ENCODE measurements at regions not wholly inside any gene's neighbourhood (a gene's known extent, or its start where the extent isn't known, plus 50 kb on each side); places are given as distances from the start of the nearest gene placed in this dataset.

GRCh38 chr17:73985466-73986015, 217.9 kb upstream of the RPL38 start:
- no peak for DNase-seq (ENCODE audit: low spot score)

GRCh38 chr17:73986641-73987177, 216.8 kb upstream of the RPL38 start:
- DNase-seq (ENCODE audit: low spot score), result no peak

- DNase-seq (ENCODE audit: low spot score), result no peak
Measured at GRCh38 chr17:73987395-73987794, 216.1 kb upstream of the RPL38 start.

- DNase-seq (ENCODE audit: low spot score), result no peak
Measured at GRCh38 chr17:73987845-73988509, 215.5 kb upstream of the RPL38 start.

- DNase-seq (ENCODE audit: low spot score), result no peak
Measured at GRCh38 chr17:73989671-73990070, 213.8 kb upstream of the RPL38 start.

GRCh38 chr17:73990290-73990689, 213.2 kb upstream of the RPL38 start:
- DNase-seq (ENCODE audit: low spot score), result no peak

- DNase-seq (ENCODE audit: low spot score), result no peak
Measured at GRCh38 chr17:73991260-73991659, 212.2 kb upstream of the RPL38 start.

- DNase-seq (ENCODE audit: low spot score), result no peak
Measured at GRCh38 chr17:73994946-73995345, 208.5 kb upstream of the RPL38 start.

- no peak for DNase-seq (ENCODE audit: low spot score)
Measured at GRCh38 chr17:73997059-73997458, 206.4 kb upstream of the RPL38 start.

GRCh38 chr17:73998249-73998648, 205.2 kb upstream of the RPL38 start:
- no peak for DNase-seq (ENCODE audit: low spot score)

GRCh38 chr17:73998653-73999645, 204.5 kb upstream of the RPL38 start:
- peak; percentile 35 for DNase-seq (ENCODE audit: low spot score)

- DNase-seq (ENCODE audit: low spot score), result no peak
Measured at GRCh38 chr17:74001145-74001544, 202.3 kb upstream of the RPL38 start.

- DNase-seq (ENCODE audit: low spot score), result no peak
Measured at GRCh38 chr17:74002241-74002640, 201.2 kb upstream of the RPL38 start.

GRCh38 chr17:74004056-74004455, 199.4 kb upstream of the RPL38 start:
- DNase-seq (ENCODE audit: low spot score), result no peak

- no peak for DNase-seq (ENCODE audit: low spot score)
Measured at GRCh38 chr17:74005790-74006189, 197.7 kb upstream of the RPL38 start.

GRCh38 chr17:74006371-74006770, 197.1 kb upstream of the RPL38 start:
- no peak for DNase-seq (ENCODE audit: low spot score)

- DNase-seq (ENCODE audit: low spot score), result peak; percentile 21
Measured at GRCh38 chr17:74008196-74008595, 195.3 kb upstream of the RPL38 start.

- DNase-seq (ENCODE audit: low spot score), result no peak
Measured at GRCh38 chr17:74009056-74009625, 194.3 kb upstream of the RPL38 start.

GRCh38 chr17:74010903-74011302, 192.6 kb upstream of the RPL38 start:
- no peak for DNase-seq (ENCODE audit: low spot score)

GRCh38 chr17:74011966-74012365, 191.5 kb upstream of the RPL38 start:
- DNase-seq (ENCODE audit: low spot score), result no peak

- DNase-seq (ENCODE audit: low spot score), result no peak
Measured at GRCh38 chr17:74012465-74012864, 191.0 kb upstream of the RPL38 start.

GRCh38 chr17:74015316-74015715, 188.2 kb upstream of the RPL38 start:
- no peak for DNase-seq (ENCODE audit: low spot score)
